ENCODE measurements at regions not wholly inside any gene's neighbourhood (a gene's known extent, or its start where the extent isn't known, plus 50 kb on each side); places are given as distances from the start of the nearest gene placed in this dataset.
"Not testable (repeated sequence)": the region's sequence is repeated elsewhere in the genome, so short reads cannot be mapped to it uniquely, and the experiment has no call there.

- H3K4me3 ChIP-seq (replicated peaks; ENCODE audit: low read depth, low read length): no peak overlapping the region
- no peak for TF ChIP-seq CTCF (IDR thresholded peaks at IDR 0.05; ENCODE audit: low read length, missing control alignments)
- DNase-seq (ENCODE audit: low read depth): no peak
These were observed 146.7 kb upstream of the ALKAL2 start for GRCh38 chr2:434625-435024.

DNA sequence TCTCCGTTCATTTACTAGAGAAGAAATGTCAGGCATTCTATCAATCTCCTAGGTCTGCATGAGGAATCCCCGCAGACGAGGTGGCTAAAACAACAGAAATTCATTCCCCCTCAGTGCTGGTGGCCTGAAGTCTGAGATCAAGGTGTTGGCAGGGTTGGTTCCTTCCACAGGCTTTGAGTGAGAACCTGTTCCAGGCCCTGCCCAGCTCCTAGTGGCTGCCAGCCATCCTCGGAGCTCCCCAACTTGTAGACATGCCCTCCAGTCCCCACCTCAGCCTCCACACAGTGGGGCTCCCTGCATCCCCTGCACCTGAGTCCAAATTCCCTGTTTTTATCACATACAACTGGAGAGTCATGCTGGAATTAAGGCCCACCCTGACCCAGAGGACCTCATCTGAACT, 145.3 kb upstream of the ALKAL2 start:
- no peak for DNase-seq (ENCODE audit: low read depth)
- H3K4me3 ChIP-seq (replicated peaks; ENCODE audit: low read depth, low read length): no peak overlapping the region
- no peak for TF ChIP-seq CTCF (IDR thresholded peaks at IDR 0.05; ENCODE audit: low read length, missing control alignments)

- no peak for DNase-seq (ENCODE audit: low read depth)
- H3K4me3 ChIP-seq (replicated peaks; ENCODE audit: low read depth, low read length): no peak overlapping the region
- no peak for TF ChIP-seq CTCF (IDR thresholded peaks at IDR 0.05; ENCODE audit: low read length, missing control alignments)
These were observed 142.6 kb upstream of the ALKAL2 start for GRCh38 chr2:430291-431040.

GRCh38 chr2:429575-430254, 141.8 kb upstream of the ALKAL2 start:
- H3K4me3 ChIP-seq (replicated peaks; ENCODE audit: low read depth, low read length): no peak overlapping the region
- no peak for TF ChIP-seq CTCF (IDR thresholded peaks at IDR 0.05; ENCODE audit: low read length, missing control alignments)
- no peak for DNase-seq (ENCODE audit: low read depth)

DNA sequence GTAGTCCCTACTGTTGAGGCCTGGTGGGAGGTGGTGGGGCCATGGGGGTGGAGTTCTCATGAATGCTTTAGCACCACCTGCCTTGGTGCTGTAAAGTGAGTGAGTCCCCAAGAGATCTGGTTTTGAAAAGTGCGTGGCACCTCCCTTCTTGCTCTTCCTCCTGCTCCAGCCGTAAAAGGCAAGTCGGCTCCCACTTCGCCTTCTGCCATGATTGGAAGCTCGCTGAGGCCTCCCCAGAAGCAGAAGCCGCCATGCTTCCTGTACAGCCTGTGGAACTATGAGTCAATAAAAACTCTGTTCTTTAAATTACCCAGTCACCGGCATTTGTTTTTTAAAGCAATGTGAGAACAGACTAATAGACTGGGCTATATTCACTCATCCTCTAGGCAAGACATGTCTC, 141.3 kb upstream of the ALKAL2 start:
- no peak for DNase-seq (ENCODE audit: low read depth)
- TF ChIP-seq CTCF (IDR thresholded peaks at IDR 0.05; ENCODE audit: low read length, missing control alignments): no peak
- H3K4me3 ChIP-seq (replicated peaks; ENCODE audit: low read depth, low read length): no peak overlapping the region

DNA sequence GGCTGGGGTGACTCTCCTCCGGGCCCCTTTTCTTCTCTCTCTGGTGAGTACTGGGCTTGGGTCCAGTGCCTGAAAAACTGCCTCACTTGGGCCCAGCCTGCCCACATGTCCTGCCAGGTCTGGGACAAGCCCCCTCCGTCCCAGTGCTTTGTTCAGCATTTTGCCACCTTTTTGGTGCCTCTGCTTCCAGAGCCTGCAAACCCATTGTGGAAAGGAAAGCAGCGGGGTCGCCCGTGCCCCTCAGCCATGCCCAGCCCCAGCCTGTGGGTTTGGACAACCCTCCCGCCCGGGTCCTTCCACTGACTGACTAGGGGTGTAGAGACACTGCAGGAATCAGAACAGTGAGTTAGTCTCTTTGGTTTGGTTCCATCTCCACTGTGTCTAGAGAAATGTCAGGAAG, 140.7 kb upstream of the ALKAL2 start:
- H3K4me3 ChIP-seq (replicated peaks; ENCODE audit: low read depth, low read length): no peak overlapping the region
- TF ChIP-seq CTCF (IDR thresholded peaks at IDR 0.05; ENCODE audit: low read length, missing control alignments): no peak
- DNase-seq (ENCODE audit: low read depth): no peak

GRCh38 chr2:426696-427095, 138.8 kb upstream of the ALKAL2 start:
- not testable (repeated sequence) for H3K4me3 ChIP-seq (replicated peaks; ENCODE audit: low read depth, low read length); DNase-seq (ENCODE audit: low read depth)

Measured in fibroblast of pulmonary artery (primary cell).